T-cell (primary cell): ENCODE measurements at regions not wholly inside any gene's neighbourhood (a gene's known extent, or its start where the extent isn't known, plus 50 kb on each side); places are given as distances from the start of the nearest gene placed in this dataset.

ENCODE experiments used
- ATAC-seq, 4 experiments: fragments of 200-7000 bp in 3 of 4; fragments of 150-1000 bp in 1 of 4; cut with Tn5 transposase; replicated peaks in 1 of 4; 1 replicate in 3 of 4; 2 replicates in 1 of 4; pipeline ENCODE4 v1.10.0; 2021; ENCODE audit warnings: moderate library complexity in 3 of 4, mild to moderate bottlenecking in 2 of 4, moderate number of reproducible peaks in 1 of 4
- CTCF ChIA-PET, 2 donors: fragments of 300-600 bp; sonication (Branson Sonifier 250); formaldehyde crosslinking; loops; one replicate each; lab custom pipeline; 2022; ENCODE audit warnings: antibody characterized with exemption in 2 of 2; lab: Charles Lee
- POLR2A ChIA-PET, 2 donors: fragments of 300-600 bp; sonication (Branson Sonifier 250); formaldehyde crosslinking; loops; one replicate each; lab custom pipeline; 2022; ENCODE audit warnings: antibody characterized with exemption in 2 of 2; lab: Charles Lee
- DNase-seq, 35 experiments: peaks; one replicate each; pipeline versions ENCODE4 v3.0.0 to v3.0.0-alpha.2; 2013 to 2023
- H3K27ac ChIP-seq: one replicate; pipeline ENCODE4 v1.5.1; 2013; ENCODE audit warnings: low read length
- H3K27me3 ChIP-seq, 2 experiments: replicated peaks in 1 of 2; 1 replicate in 1 of 2; 2 replicates in 1 of 2; pipeline versions ENCODE4 v1.6.1 to v1.7.0; 2013; ENCODE audit warnings: low read length in 1 of 2, mixed read lengths in 1 of 2; ENCODE audit not compliant: control insufficient read depth in 2 of 2, insufficient read depth in 2 of 2; ENCODE audit errors: extremely low read depth in 1 of 2
- H3K36me3 ChIP-seq, 2 donors: 1 replicate in 1 of 2; 2 replicates in 1 of 2; pipeline versions ENCODE4 v1.6.1 to v1.7.0; 2013; ENCODE audit warnings: low read length in 1 of 2; ENCODE audit not compliant: control insufficient read depth in 2 of 2, insufficient read depth in 1 of 2; ENCODE audit errors: extremely low read depth in 1 of 2
- H3K4me1 ChIP-seq, 2 experiments: 1 replicate in 1 of 2; 2 replicates in 1 of 2; pipeline versions ENCODE4 v1.6.1 to v1.7.0; 2013; ENCODE audit warnings: low read length in 2 of 2, mixed read lengths in 1 of 2; ENCODE audit not compliant: insufficient read depth in 2 of 2, control insufficient read depth in 1 of 2; ENCODE audit errors: extremely low read depth in 1 of 2
- H3K4me3 ChIP-seq, 2 donors: 1 replicate in 1 of 2; 2 replicates in 1 of 2; pipeline versions ENCODE4 v1.5.1 to v1.7.0; 2013; ENCODE audit warnings: mild to moderate bottlenecking in 2 of 2, low read length in 1 of 2, moderate library complexity in 1 of 2; ENCODE audit not compliant: control insufficient read depth in 1 of 2; ENCODE audit errors: extremely low read depth in 1 of 2
- H3K9me3 ChIP-seq: 2 replicates; pipeline ENCODE4 v1.7.0; 2013
- H3K27ac Mint-ChIP-seq, 2 donors: one replicate each; pipeline ENCODE4 v1.8.0; 2020 to 2021; ENCODE audit warnings: mild to moderate bottlenecking in 2 of 2, mixed read lengths in 2 of 2
- H3K27me3 Mint-ChIP-seq, 2 donors: one replicate each; pipeline ENCODE4 v1.8.0; 2021 to 2022; ENCODE audit warnings: mixed read lengths in 2 of 2
- H3K36me3 Mint-ChIP-seq: one replicate; pipeline ENCODE4 v1.8.0; 2021; ENCODE audit warnings: mixed read lengths
- H3K4me1 Mint-ChIP-seq, 3 donors: one replicate each; pipeline ENCODE4 v1.8.0; 2020 to 2022; ENCODE audit warnings: mixed read lengths in 3 of 3, mild to moderate bottlenecking in 1 of 3
- H3K4me3 Mint-ChIP-seq, 3 donors: one replicate each; pipeline ENCODE4 v1.8.0; 2020 to 2022; ENCODE audit warnings: mild to moderate bottlenecking in 3 of 3, mixed read lengths in 3 of 3, moderate library complexity in 3 of 3
- H3K9me3 Mint-ChIP-seq, 3 donors: one replicate each; pipeline ENCODE4 v1.8.0; 2020 to 2022; ENCODE audit warnings: mixed read lengths in 3 of 3
- WGBS: methylation state at CpG from one replicate; pipeline ENCODE4 v1.1.5; 2013; ENCODE audit warnings: missing lambda C conversion rate; ENCODE audit not compliant: insufficient coverage; 5-methylcytosine and 5-hydroxymethylcytosine counted together

- H3K27ac Mint-ChIP-seq = no peak overlapping the region
- no peaks in the 10 kb centered on the region for H3K36me3 ChIP-seq
- ATAC-seq (no peak), DNase-seq (no peak)
- no peak overlapping the region for H3K4me3 Mint-ChIP-seq
- ChIA-PET CTCF (no interaction called here), POLR2A (no interaction called here)
- no peak overlapping the region for H3K4me3 ChIP-seq
- WGBS = 44% methylated on average over 3 of the region's 4 CpGs
- H3K4me1 ChIP-seq = no peaks in the 10 kb centered on the region
- H3K9me3 ChIP-seq = no peaks in the 10 kb centered on the region
- H3K27me3 Mint-ChIP-seq = peaks cover 21 to 39% of the 10 kb centered on the region in 2 donors
- peaks cover 0 to 4% of the 10 kb centered on the region in 2 experiments for H3K27me3 ChIP-seq
- H3K36me3 Mint-ChIP-seq = no peaks in the 10 kb centered on the region
- H3K4me1 Mint-ChIP-seq = no peaks in the 10 kb centered on the region
- H3K9me3 Mint-ChIP-seq = peaks cover 0 to 4% (median 0%) of the 10 kb centered on the region in 3 donors
- H3K27ac ChIP-seq = no peak overlapping the region
Measured at GRCh38 chr2:38230756-38231155, 146.3 kb downstream of the ATL2 start.

GRCh38 chr2:38228753-38229152, 148.3 kb downstream of the ATL2 start:
- H3K27ac ChIP-seq = no peak overlapping the region
- DNase-seq = no peak
- Mint-ChIP-seq H3K9me3 (no peaks in the 10 kb centered on the region), H3K27ac (no peak overlapping the region), H3K4me3 (no peak overlapping the region), H3K4me1 (no peaks in the 10 kb centered on the region), H3K27me3 (peaks cover 24 to 44% of the 10 kb centered on the region in 2 donors), H3K36me3 (no peaks in the 10 kb centered on the region)
- H3K4me3 ChIP-seq = no peak overlapping the region
- no peaks in the 10 kb centered on the region for H3K9me3 ChIP-seq
- ChIA-PET CTCF (no interaction called here), POLR2A (no interaction called here)
- ATAC-seq = no peak
- peaks cover 0 to 1% of the 10 kb centered on the region in 2 experiments for H3K27me3 ChIP-seq
- no peaks in the 10 kb centered on the region for H3K36me3 ChIP-seq
- no peaks in the 10 kb centered on the region for H3K4me1 ChIP-seq

GRCh38 chr2:38224821-38225437, 149.0 kb upstream of the CYP1B1 start:
- WGBS = no CpG with 5 or more reads among the region's 1 CpG
- H3K36me3 ChIP-seq = no peaks in the 10 kb centered on the region
- CTCF ChIA-PET = no interaction called here
- peaks cover 0 to 3% of the 10 kb centered on the region in 2 experiments for H3K27me3 ChIP-seq
- H3K4me1 ChIP-seq = no peaks in the 10 kb centered on the region
- DNase-seq (no peak), ATAC-seq (no peak)
- POLR2A ChIA-PET = interaction anchor here in 1 of 2 donors (0.6 kb wide), 1 partner anchor 789 kb away, joined by 14 read pairs; no protein-coding TSS in a partner anchor
- Mint-ChIP-seq H3K4me1 (no peaks in the 10 kb centered on the region), H3K36me3 (peaks cover 2% of the 10 kb centered on the region), H3K9me3 (no peaks in the 10 kb centered on the region), H3K27ac (no peak overlapping the region), H3K4me3 (no peak overlapping the region), H3K27me3 (peaks cover 32 to 47% of the 10 kb centered on the region in 2 donors)
- no peak overlapping the region for H3K27ac ChIP-seq
- no peak overlapping the region for H3K4me3 ChIP-seq
- no peaks in the 10 kb centered on the region for H3K9me3 ChIP-seq

GRCh38 chr2:38224181-38224580, 148.2 kb upstream of the CYP1B1 start:
- no peaks in the 10 kb centered on the region for H3K9me3 Mint-ChIP-seq
- H3K27me3 ChIP-seq = peaks cover 0 to 3% of the 10 kb centered on the region in 2 experiments
- no peak for ATAC-seq

GRCh38 chr2:38223256-38223655, 147.3 kb upstream of the CYP1B1 start:
- Mint-ChIP-seq H3K27me3 (peaks cover 38 to 56% of the 10 kb centered on the region in 2 donors), H3K4me3 (no peak overlapping the region), H3K27ac (no peak overlapping the region), H3K4me1 (peaks cover 0 to under 1% (median 0%) of the 10 kb centered on the region in 3 donors), H3K9me3 (no peaks in the 10 kb centered on the region), H3K36me3 (peaks cover 2% of the 10 kb centered on the region)
- ChIA-PET CTCF (no interaction called here), POLR2A (no interaction called here)
- no peaks in the 10 kb centered on the region for H3K36me3 ChIP-seq
- WGBS = no CpG with 5 or more reads among the region's 4 CpGs
- no peaks in the 10 kb centered on the region for H3K4me1 ChIP-seq
- H3K4me3 ChIP-seq = no peak overlapping the region
- no peaks in the 10 kb centered on the region for H3K9me3 ChIP-seq
- ATAC-seq (no peak), DNase-seq (no peak)
- H3K27me3 ChIP-seq = peaks cover 0 to 10% of the 10 kb centered on the region in 2 experiments
- no peak overlapping the region for H3K27ac ChIP-seq

More at GRCh38 chr2:38224181-38224580, 148.2 kb upstream of the CYP1B1 start:
- H3K36me3 ChIP-seq = no peaks in the 10 kb centered on the region
- DNase-seq = no peak
- ChIA-PET POLR2A (no interaction called here), CTCF (no interaction called here)
- peaks cover 2% of the 10 kb centered on the region for H3K36me3 Mint-ChIP-seq
- no peak overlapping the region for H3K4me3 Mint-ChIP-seq
- H3K4me3 ChIP-seq = no peak overlapping the region
- WGBS = 77% methylated on average over 2 of the region's 2 CpGs
- H3K4me1 ChIP-seq = no peaks in the 10 kb centered on the region
- no peaks in the 10 kb centered on the region for H3K9me3 ChIP-seq
- peaks cover 32 to 53% of the 10 kb centered on the region in 2 donors for H3K27me3 Mint-ChIP-seq
- no peak overlapping the region for H3K27ac ChIP-seq
- no peaks in the 10 kb centered on the region for H3K4me1 Mint-ChIP-seq
- H3K27ac Mint-ChIP-seq = no peak overlapping the region

GRCh38 chr2:38220164-38220563, 144.2 kb upstream of the CYP1B1 start:
- CTCF ChIA-PET = no interaction called here
- H3K27ac ChIP-seq = no peak overlapping the region
- Mint-ChIP-seq H3K27me3 (peaks cover 33 to 43% of the 10 kb centered on the region in 2 donors), H3K4me3 (no peak overlapping the region), H3K27ac (no peak overlapping the region), H3K36me3 (peaks cover 2% of the 10 kb centered on the region), H3K9me3 (no peaks in the 10 kb centered on the region), H3K4me1 (peaks cover 0 to 18% (median 3%) of the 10 kb centered on the region in 3 donors)
- no peaks in the 10 kb centered on the region for H3K36me3 ChIP-seq
- 100% methylated on average over 1 of the region's 3 CpGs for WGBS
- no peak for DNase-seq
- peaks cover 0 to 15% of the 10 kb centered on the region in 2 experiments for H3K27me3 ChIP-seq
- H3K4me3 ChIP-seq = no peak overlapping the region
- POLR2A ChIA-PET = interaction anchor here (0.6 to 0.7 kb wide), 2 partner anchors 24 to 89 kb away, joined by 3 to 5 read pairs; no protein-coding TSS in a partner anchor
- no peak for ATAC-seq
- no peaks in the 10 kb centered on the region for H3K9me3 ChIP-seq
- no peaks in the 10 kb centered on the region for H3K4me1 ChIP-seq
